ENCODE measurements at regions not wholly inside any gene's neighbourhood (a gene's known extent, or its start where the extent isn't known, plus 50 kb on each side); places are given as distances from the start of the nearest gene placed in this dataset.

DNA sequence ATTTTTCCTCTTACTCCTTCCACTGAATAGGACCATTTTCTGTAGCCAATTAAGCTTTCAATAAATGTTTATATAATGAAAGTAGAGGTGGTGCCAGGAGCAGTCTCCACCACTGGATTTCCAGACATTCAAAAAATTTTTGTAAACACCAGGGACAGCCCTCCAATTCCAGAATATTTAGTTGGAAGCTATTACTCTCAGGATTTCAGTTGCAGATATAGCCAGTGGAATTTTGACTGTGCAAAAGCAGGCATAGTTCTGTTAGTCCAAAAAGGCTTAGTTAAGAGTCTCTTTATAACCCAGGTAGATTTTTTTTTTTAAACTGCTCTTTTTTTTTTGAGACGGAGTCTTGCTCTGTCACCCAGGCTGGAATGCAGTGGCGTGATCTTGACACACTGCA is 138.1 kb upstream of the DMRT1 start:
- Histone ChIP-seq H3K4me3 (no peak overlapping the region), H3K9me3 (no peaks in the 10 kb centered on the region), H3K36me3 (no peaks in the 10 kb centered on the region), H3K4me1 (peaks cover 0 to 61% (median 21%) of the 10 kb centered on the region in 4 donors), H3K27me3 (no peaks in the 10 kb centered on the region), H3K27ac (peak overlapping the region in 4 of 5 donors; percentile 31 to 73 (median 46))
- DNase-seq: peak in 1 of 2 donors; percentile 51
- intact Hi-C loops (cut with DNase I; ENCODE audit: low total_unique reads): no loop called here
- TF ChIP-seq POLR2AphosphoS5 (IDR thresholded peaks at IDR 0.05) (peak in 1 of 3 donors; percentile 8), EP300 (IDR thresholded peaks at IDR 0.05) (no peak)
- TF ChIP-seq, protein P1, sequence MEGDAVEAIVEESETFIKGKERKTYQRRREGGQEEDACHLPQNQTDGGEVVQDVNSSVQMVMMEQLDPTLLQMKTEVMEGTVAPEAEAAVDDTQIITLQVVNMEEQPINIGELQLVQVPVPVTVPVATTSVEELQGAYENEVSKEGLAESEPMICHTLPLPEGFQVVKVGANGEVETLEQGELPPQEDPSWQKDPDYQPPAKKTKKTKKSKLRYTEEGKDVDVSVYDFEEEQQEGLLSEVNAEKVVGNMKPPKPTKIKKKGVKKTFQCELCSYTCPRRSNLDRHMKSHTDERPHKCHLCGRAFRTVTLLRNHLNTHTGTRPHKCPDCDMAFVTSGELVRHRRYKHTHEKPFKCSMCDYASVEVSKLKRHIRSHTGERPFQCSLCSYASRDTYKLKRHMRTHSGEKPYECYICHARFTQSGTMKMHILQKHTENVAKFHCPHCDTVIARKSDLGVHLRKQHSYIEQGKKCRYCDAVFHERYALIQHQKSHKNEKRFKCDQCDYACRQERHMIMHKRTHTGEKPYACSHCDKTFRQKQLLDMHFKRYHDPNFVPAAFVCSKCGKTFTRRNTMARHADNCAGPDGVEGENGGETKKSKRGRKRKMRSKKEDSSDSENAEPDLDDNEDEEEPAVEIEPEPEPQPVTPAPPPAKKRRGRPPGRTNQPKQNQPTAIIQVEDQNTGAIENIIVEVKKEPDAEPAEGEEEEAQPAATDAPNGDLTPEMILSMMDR (IDR thresholded peaks at IDR 0.05): no peak
- WGBS, 5 donors: 75 to 86% (median 83%) methylated on average over 2 of the region's 2 CpGs

DNA sequence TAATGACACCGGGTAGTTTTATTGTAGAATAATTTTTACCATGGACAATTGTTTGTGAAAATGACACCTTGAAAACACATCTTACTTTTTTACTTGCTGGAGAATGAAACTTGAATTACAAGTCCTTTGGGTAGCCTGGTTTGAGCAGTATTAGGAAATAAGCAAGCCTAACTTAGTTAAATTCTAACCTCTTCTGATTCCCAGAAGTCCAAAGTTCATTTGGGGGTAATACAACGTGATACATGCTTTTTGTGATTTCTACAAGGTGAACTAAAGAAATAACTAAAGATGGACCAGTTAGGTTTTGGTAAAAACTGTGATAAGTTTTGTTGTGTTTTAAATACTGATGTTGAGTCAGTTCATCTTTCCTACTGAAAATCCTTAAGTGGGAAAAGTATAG is 135.4 kb upstream of the DMRT1 start:
- peak in 1 of 2 donors; percentile 53 for DNase-seq
- H3K9me3 ChIP-seq: no peaks in the 10 kb centered on the region
- WGBS, 5 donors: 29 to 38% (median 32%) methylated on average over 2 of the region's 2 CpGs
- intact Hi-C loops (cut with DNase I; ENCODE audit: low total_unique reads): no loop called here
- no peaks in the 10 kb centered on the region for H3K27me3 ChIP-seq
- H3K36me3 ChIP-seq: peaks cover 4 to 6% (median 5%) of the 10 kb centered on the region in 4 donors
- peak overlapping the region in 4 of 5 donors; percentile 75 to 89 (median 82) for H3K27ac ChIP-seq
- peaks cover 13 to 66% (median 35%) of the 10 kb centered on the region in 4 donors for H3K4me1 ChIP-seq
- H3K4me3 ChIP-seq: peak overlapping the region in 3 of 4 donors; percentile 54 to 65 (median 62)
- TF ChIP-seq EP300 (IDR thresholded peaks at IDR 0.05) (no peak), POLR2AphosphoS5 (IDR thresholded peaks at IDR 0.05) (no peak), POLR2A (IDR thresholded peaks at IDR 0.05) (no peak)
- TF ChIP-seq, protein P1 (IDR thresholded peaks at IDR 0.05): no peak

DNA sequence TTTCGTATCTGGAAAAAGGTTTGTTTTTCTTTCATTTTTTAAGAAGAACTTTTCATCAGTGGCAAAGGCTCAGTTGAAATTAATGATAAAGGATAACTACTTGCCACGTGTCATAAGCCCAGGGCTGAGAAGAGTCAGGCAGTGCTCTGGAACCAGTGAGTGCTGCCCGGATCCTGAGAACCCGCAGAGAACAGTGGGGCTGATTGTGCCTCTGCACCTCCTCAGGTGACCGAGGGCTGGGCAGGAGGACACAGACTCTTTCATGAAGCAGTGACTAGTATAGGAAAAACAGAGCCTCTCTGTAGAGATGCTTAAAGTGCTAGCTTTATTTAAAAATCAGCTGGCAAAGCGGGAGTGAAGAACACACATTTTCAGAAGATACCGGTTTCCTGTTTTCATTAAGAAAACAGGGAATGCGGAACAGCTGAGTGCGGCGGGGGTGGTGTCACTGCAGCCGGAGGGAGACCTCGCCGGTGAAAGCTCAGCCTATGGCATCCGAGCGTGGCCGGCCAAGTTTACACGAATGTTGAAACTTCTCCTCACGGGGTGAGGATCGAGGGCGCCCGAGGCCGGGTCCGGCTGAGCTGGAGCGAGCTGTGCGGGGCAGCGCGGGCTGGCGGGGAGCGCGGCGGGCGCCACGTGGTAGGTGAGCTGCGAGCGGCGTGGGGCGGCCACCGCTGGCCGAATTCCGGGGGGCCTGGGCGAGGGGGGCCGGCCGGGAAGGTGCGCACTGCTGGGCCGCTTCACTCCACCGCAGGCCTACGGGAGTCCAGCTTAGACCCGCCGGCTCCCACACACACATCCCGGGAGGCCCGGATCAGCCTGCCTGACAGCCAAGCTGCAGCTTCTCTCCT is 134.7 kb upstream of the DMRT1 start:
- TF ChIP-seq EP300 (IDR thresholded peaks at IDR 0.05): no peak
- no peak for TF ChIP-seq POLR2A (IDR thresholded peaks at IDR 0.05)
- TF ChIP-seq, protein P1 (IDR thresholded peaks at IDR 0.05): no peak
- TF ChIP-seq POLR2AphosphoS5 (IDR thresholded peaks at IDR 0.05): peak; percentile 11 to 26 (median 12)
- peaks cover 13 to 72% (median 37%) of the 10 kb centered on the region in 4 donors for H3K4me1 ChIP-seq
- WGBS, 5 donors: 0 to 4% (median 1%) methylated on average over 23 to 51 of the region's 51 CpGs
- no peaks in the 10 kb centered on the region for H3K9me3 ChIP-seq
- H3K27ac ChIP-seq: peak overlapping the region; percentile 73 to 89 (median 76)
- intact Hi-C loops (cut with DNase I; ENCODE audit: low total_unique reads): no loop called here
- peak overlapping the region; percentile 54 to 65 (median 61) for H3K4me3 ChIP-seq
- no peaks in the 10 kb centered on the region for H3K27me3 ChIP-seq
- peak; percentile 70 to 78 for DNase-seq
- peaks cover 12 to 14% (median 13%) of the 10 kb centered on the region in 4 donors for H3K36me3 ChIP-seq

DNA sequence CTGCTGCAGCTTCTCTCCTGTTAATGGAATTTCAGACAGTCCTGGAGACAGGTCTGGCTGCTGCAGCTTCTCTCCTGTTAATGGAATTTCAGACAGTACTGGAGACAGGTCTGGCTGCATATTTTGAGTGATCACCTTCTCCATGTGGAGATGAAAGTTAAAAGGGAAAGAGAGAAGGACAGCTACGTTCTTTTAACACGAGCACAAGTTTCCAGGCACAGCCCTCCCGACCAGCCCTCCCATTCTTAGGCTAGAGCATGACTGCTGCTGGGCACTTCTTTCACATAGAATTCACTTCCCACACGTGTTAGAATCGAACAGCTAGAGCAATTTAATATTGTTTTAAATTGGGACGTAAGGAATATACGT is 133.3 kb upstream of the DMRT1 start:
- TF ChIP-seq EP300 (IDR thresholded peaks at IDR 0.05): no peak
- TF ChIP-seq POLR2A (IDR thresholded peaks at IDR 0.05): no peak
- TF ChIP-seq POLR2AphosphoS5 (IDR thresholded peaks at IDR 0.05): no peak
- TF ChIP-seq, protein P1 (IDR thresholded peaks at IDR 0.05): no peak
- Histone ChIP-seq H3K4me3 (peak overlapping the region; percentile 30 to 38 (median 34)), H3K4me1 (peaks cover 20 to 78% (median 44%) of the 10 kb centered on the region in 4 donors), H3K27me3 (no peaks in the 10 kb centered on the region), H3K27ac (peak overlapping the region; percentile 60 to 79 (median 72)), H3K36me3 (peaks cover 15 to 27% (median 26%) of the 10 kb centered on the region in 4 donors), H3K9me3 (no peaks in the 10 kb centered on the region)
- DNase-seq: peak in 1 of 2 donors; percentile 69
- 13 to 31% (median 21%) methylated on average over 7 of the region's 7 CpGs for WGBS, 5 donors
- intact Hi-C loops (cut with DNase I; ENCODE audit: low total_unique reads): no loop called here
